CD14-positive monocyte (primary cell): ENCODE measurements at regions not wholly inside any gene's neighbourhood (a gene's known extent, or its start where the extent isn't known, plus 50 kb on each side); places are given as distances from the start of the nearest gene placed in this dataset.

Experiments
- DNase-seq, 3 donors: peaks; one replicate each; pipeline ENCODE4 v3.0.0-alpha.2; 2011 to 2022
- H2AFZ ChIP-seq: 2 replicates; pipeline ENCODE4 v1.6.0; 2012; ENCODE audit warnings: mild to moderate bottlenecking, low read depth, low read length, inconsistent platforms; ENCODE audit not compliant: insufficient read depth, poor library complexity, severe bottlenecking
- H3K27ac ChIP-seq, 2 donors: 1 replicate in 1 of 2; 2 replicates in 1 of 2; pipeline ENCODE4 v1.5.1; 2012 to 2013; ENCODE audit warnings: low read length in 2 of 2, control low read depth in 1 of 2, inconsistent platforms in 1 of 2, low read depth in 1 of 2, mild to moderate bottlenecking in 1 of 2
- H3K27me3 ChIP-seq, 2 donors: one replicate each; pipeline versions ENCODE4 v1.6.0 to v1.6.1; 2011 to 2013; ENCODE audit warnings: low read length in 2 of 2; ENCODE audit not compliant: control insufficient read depth in 2 of 2, insufficient read depth in 2 of 2
- H3K36me3 ChIP-seq, 2 donors: replicated peaks in 1 of 2; 1 replicate in 1 of 2; 2 replicates in 1 of 2; pipeline versions ENCODE4 v1.5.1 to v1.6.1; 2012 to 2013; ENCODE audit warnings: low read length in 2 of 2, control low read depth in 1 of 2, inconsistent platforms in 1 of 2, mild to moderate bottlenecking in 1 of 2; ENCODE audit not compliant: insufficient read depth in 2 of 2, control insufficient read depth in 1 of 2
- H3K4me1 ChIP-seq, 2 donors: 1 replicate in 1 of 2; 2 replicates in 1 of 2; pipeline versions ENCODE4 v1.5.1 to v1.6.1; 2012 to 2013; ENCODE audit warnings: low read length in 2 of 2, control low read depth in 1 of 2, inconsistent platforms in 1 of 2, mild to moderate bottlenecking in 1 of 2, moderate library complexity in 1 of 2; ENCODE audit not compliant: insufficient read depth in 2 of 2, control insufficient read depth in 1 of 2
- H3K4me2 ChIP-seq: replicated peaks from 2 replicates; pipeline ENCODE3; 2012; ENCODE audit warnings: low read length, moderate library complexity, mild to moderate bottlenecking; ENCODE audit not compliant: poor library complexity, severe bottlenecking; ENCODE audit errors: extremely low read depth
- H3K4me3 ChIP-seq, 3 experiments: fragments of 200-600 bp in 1 of 3; sonication (generic) in 1 of 3; replicated peaks in 1 of 3; 1 replicate in 2 of 3; 2 replicates in 1 of 3; pipeline ENCODE4 v1.5.1; 2011 to 2013; ENCODE audit warnings: low read length in 3 of 3, mild to moderate bottlenecking in 3 of 3, control low read depth in 2 of 3, low read depth in 2 of 3, inconsistent platforms in 1 of 3, moderate library complexity in 1 of 3
- H3K79me2 ChIP-seq: 2 replicates; pipeline ENCODE4 v1.6.0; 2012; ENCODE audit warnings: mild to moderate bottlenecking, control low read depth, inconsistent platforms, low read length, moderate library complexity; ENCODE audit not compliant: insufficient read depth
- H3K9ac ChIP-seq: 2 replicates; pipeline ENCODE4 v1.6.0; 2017; ENCODE audit warnings: low read length, mild to moderate bottlenecking; ENCODE audit not compliant: insufficient read depth, poor library complexity, severe bottlenecking
- H3K9me3 ChIP-seq, 2 donors: replicated peaks in 1 of 2; 1 replicate in 1 of 2; 2 replicates in 1 of 2; pipeline versions ENCODE4 v1.5.1 to v1.6.1; 2012 to 2013; ENCODE audit warnings: low read length in 2 of 2, control low read depth in 1 of 2; ENCODE audit not compliant: control insufficient read depth in 1 of 2, insufficient read depth in 1 of 2
- H4K20me1 ChIP-seq: 2 replicates; pipeline ENCODE4 v1.6.0; 2012; ENCODE audit warnings: mild to moderate bottlenecking, low read length, control low read depth, moderate library complexity; ENCODE audit not compliant: insufficient read depth
- H3K27ac Mint-ChIP-seq, 7 donors: one replicate each; pipeline ENCODE4 v1.8.0; 2020; ENCODE audit warnings: mild to moderate bottlenecking in 7 of 7, mixed read lengths in 7 of 7, moderate library complexity in 6 of 7, inconsistent platforms in 2 of 7
- H3K27me3 Mint-ChIP-seq, 3 donors: one replicate each; pipeline ENCODE4 v1.8.0; 2021 to 2022; ENCODE audit warnings: low read depth in 3 of 3, mild to moderate bottlenecking in 3 of 3, mixed read lengths in 3 of 3, moderate library complexity in 3 of 3, inconsistent platforms in 1 of 3
- H3K36me3 Mint-ChIP-seq, 2 donors: one replicate each; pipeline ENCODE4 v1.8.0; 2020; ENCODE audit warnings: mixed read lengths in 2 of 2, inconsistent platforms in 1 of 2, mild to moderate bottlenecking in 1 of 2
- H3K4me1 Mint-ChIP-seq: one replicate; pipeline ENCODE4 v1.8.0; 2020; ENCODE audit warnings: mild to moderate bottlenecking, mixed read lengths
- H3K4me3 Mint-ChIP-seq, 2 donors: one replicate each; pipeline ENCODE4 v1.8.0; 2020; ENCODE audit warnings: mild to moderate bottlenecking in 2 of 2, mixed read lengths in 2 of 2, moderate library complexity in 1 of 2
- H3K9me3 Mint-ChIP-seq, 7 donors: one replicate each; pipeline ENCODE4 v1.8.0; 2020 to 2022; ENCODE audit warnings: mixed read lengths in 7 of 7, mild to moderate bottlenecking in 6 of 7, moderate library complexity in 6 of 7, inconsistent platforms in 2 of 7
- CTCF ChIP-seq: fragments of 200-600 bp; IDR thresholded peaks from one replicate; pipeline ENCODE4 v1.8.0; 2022; ENCODE audit warnings: antibody characterized with exemption, mild to moderate bottlenecking
- WGBS: methylation state at CpG from one replicate; pipeline ENCODE4 v1.1.5; 2013; ENCODE audit warnings: missing lambda C conversion rate; ENCODE audit not compliant: insufficient coverage; 5-methylcytosine and 5-hydroxymethylcytosine counted together
- intact Hi-C, 2 donors: fragments of 100-400 bp; cut with micrococcal nuclease; formaldehyde crosslinking; loops; one replicate each; pipeline versions ENCODE4 v1.15.0 to v1.15.1; 2023

DNA sequence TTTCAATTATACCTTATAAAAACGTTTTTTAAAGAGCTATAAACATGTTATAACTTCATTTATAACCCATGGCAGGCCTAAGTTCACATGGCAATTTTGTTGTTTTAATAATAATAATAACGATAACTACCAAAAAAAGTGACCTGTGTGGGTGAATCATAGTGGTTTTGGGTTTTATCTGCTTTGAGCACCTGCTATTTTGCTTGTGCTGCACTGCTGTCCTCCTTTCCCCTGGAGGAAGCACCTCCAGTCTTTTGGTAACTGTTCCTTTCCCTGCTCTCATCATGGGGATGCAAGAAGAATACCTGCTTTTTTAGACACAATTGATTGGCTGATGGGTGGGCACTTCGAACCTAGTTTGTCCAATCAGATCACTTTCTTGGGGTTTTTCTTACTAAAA, 388.0 kb upstream of the TBL1XR1 start:
- H3K36me3 Mint-ChIP-seq: no peaks in the 10 kb centered on the region
- H3K4me3 ChIP-seq: no peak overlapping the region
- no peak overlapping the region for H3K9ac ChIP-seq
- H3K27me3 ChIP-seq: no peaks in the 10 kb centered on the region
- no peaks in the 10 kb centered on the region for H3K79me2 ChIP-seq
- no peak for TF ChIP-seq CTCF
- peaks cover 5 to 14% of the 10 kb centered on the region in 2 donors for H3K4me1 ChIP-seq
- 100% methylated on average over 1 of the region's 3 CpGs for WGBS
- peaks cover 0 to 3% (median 2%) of the 10 kb centered on the region in 7 donors for H3K9me3 Mint-ChIP-seq
- H3K4me1 Mint-ChIP-seq: peaks cover 18% of the 10 kb centered on the region
- H3K9me3 ChIP-seq: peaks cover 0 to 2% of the 10 kb centered on the region in 2 donors
- H3K36me3 ChIP-seq: no peaks in the 10 kb centered on the region
- H3K27me3 Mint-ChIP-seq: peaks cover 0 to 2% (median 0%) of the 10 kb centered on the region in 3 donors
- intact Hi-C loops: no loop called here
- H4K20me1 ChIP-seq: no peaks in the 10 kb centered on the region
- no peak overlapping the region for H2AFZ ChIP-seq
- H3K4me2 ChIP-seq: no peak overlapping the region
- no peak overlapping the region for H3K27ac Mint-ChIP-seq
- H3K27ac ChIP-seq: no peak overlapping the region
- DNase-seq: no peak
- no peak overlapping the region for H3K4me3 Mint-ChIP-seq

DNA sequence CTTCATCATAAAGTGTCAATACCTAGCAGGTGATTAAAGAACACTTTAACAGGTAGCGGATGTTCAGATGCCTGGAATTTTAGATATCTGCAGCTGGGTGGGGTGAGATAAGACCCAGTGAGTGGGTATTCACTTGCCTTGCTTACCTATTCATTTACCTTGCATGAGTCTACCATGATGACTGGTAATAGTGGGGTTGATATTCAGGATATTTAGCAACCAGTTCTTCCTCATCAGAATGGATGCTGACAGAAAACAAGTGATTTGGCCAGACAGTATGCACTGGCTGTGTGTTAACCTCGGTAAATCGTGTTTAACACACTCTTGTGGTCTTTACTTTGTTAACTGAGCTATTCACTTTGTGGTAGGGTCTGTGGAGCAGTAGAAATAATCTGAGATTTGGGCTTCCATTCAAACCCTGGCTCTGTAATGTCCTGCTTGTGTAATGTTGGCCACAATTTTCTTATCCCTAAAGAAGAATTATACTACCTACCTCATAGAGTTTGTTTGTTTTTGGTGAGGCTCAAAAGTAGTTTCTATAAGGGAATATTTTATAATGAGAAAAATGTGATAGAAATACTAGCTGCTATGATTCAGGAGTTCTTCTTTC, 391.9 kb upstream of the TBL1XR1 start:
- TF ChIP-seq CTCF: no peak
- Mint-ChIP-seq H3K4me3 (no peak overlapping the region), H3K4me1 (peaks cover 44% of the 10 kb centered on the region), H3K9me3 (peaks cover 0 to 5% (median 2%) of the 10 kb centered on the region in 7 donors), H3K27ac (no peak overlapping the region), H3K27me3 (no peaks in the 10 kb centered on the region), H3K36me3 (no peaks in the 10 kb centered on the region)
- no peak overlapping the region for H2AFZ ChIP-seq
- no peak for DNase-seq
- no peaks in the 10 kb centered on the region for H4K20me1 ChIP-seq
- H3K79me2 ChIP-seq: no peaks in the 10 kb centered on the region
- intact Hi-C loops: no loop called here
- H3K27ac ChIP-seq: no peak overlapping the region
- H3K36me3 ChIP-seq: no peaks in the 10 kb centered on the region
- peaks cover 21 to 40% of the 10 kb centered on the region in 2 donors for H3K4me1 ChIP-seq
- no peak overlapping the region for H3K9ac ChIP-seq
- no CpG with 5 or more reads among the region's 3 CpGs for WGBS
- no peaks in the 10 kb centered on the region for H3K27me3 ChIP-seq
- no peak overlapping the region for H3K4me2 ChIP-seq
- no peak overlapping the region for H3K4me3 ChIP-seq
- peaks cover 0 to 2% of the 10 kb centered on the region in 2 donors for H3K9me3 ChIP-seq
